Neural cell (in vitro differentiated cells): ENCODE measurements at regions not wholly inside any gene's neighbourhood (a gene's known extent, or its start where the extent isn't known, plus 50 kb on each side); places are given as distances from the start of the nearest gene placed in this dataset.

ENCODE experiments used
- H2AFZ ChIP-seq: fragments of 200-600, 300-800 bp; sonication (generic), shearing (Covaris generic); 2 replicates; pipeline ENCODE4 v1.6.0; 2014; ENCODE audit warnings: low read depth, mild to moderate bottlenecking, antibody characterized with exemption, low read length, moderate library complexity
- H3F3A ChIP-seq: fragments of 200-600 bp; shearing (Covaris generic); 2 replicates; pipeline ENCODE4 v1.6.1; 2016; ENCODE audit warnings: mild to moderate bottlenecking, moderate library complexity, mixed read lengths, antibody characterized with exemption, low read length; ENCODE audit not compliant: insufficient read depth, poor library complexity, severe bottlenecking
- H3K27ac ChIP-seq: fragments of 200-600, 300-800 bp; sonication (generic), shearing (Covaris generic); 2 replicates; pipeline ENCODE4 v1.5.1; 2014; ENCODE audit warnings: mild to moderate bottlenecking, low read length, moderate library complexity
- H3K27me3 ChIP-seq: fragments of 300-800, 200-600 bp; sonication (generic), shearing (Covaris generic); 2 replicates; pipeline ENCODE4 v1.6.0; 2014; ENCODE audit warnings: mild to moderate bottlenecking, low read depth, low read length, moderate library complexity; ENCODE audit not compliant: insufficient read depth
- H3K36me3 ChIP-seq: fragments of 300-800, 200-600 bp; sonication (generic), shearing (Covaris generic); 2 replicates; pipeline ENCODE4 v1.5.1; 2014; ENCODE audit warnings: mild to moderate bottlenecking, antibody characterized with exemption, low read length, moderate library complexity; ENCODE audit not compliant: insufficient read depth
- H3K4me2 ChIP-seq: fragments of 300-800, 200-600 bp; sonication (generic), shearing (Covaris generic); 2 replicates; pipeline ENCODE4 v1.6.0; 2014; ENCODE audit warnings: mild to moderate bottlenecking, low read length
- H3K4me3 ChIP-seq: fragments of 300-800, 200-600 bp; sonication (generic), shearing (Covaris generic); 2 replicates; pipeline ENCODE4 v1.5.1; 2014; ENCODE audit warnings: mild to moderate bottlenecking, low read length, moderate library complexity
- H3K79me2 ChIP-seq: fragments of 200-600 bp; shearing (Covaris generic); replicated peaks from 2 replicates; pipeline ENCODE4 v1.6.0; 2014; ENCODE audit warnings: mild to moderate bottlenecking, low read length, moderate library complexity; ENCODE audit not compliant: insufficient read depth
- H3K9ac ChIP-seq: fragments of 300-800, 200-600 bp; sonication (generic), shearing (Covaris generic); 2 replicates; pipeline ENCODE4 v1.6.1; 2016; ENCODE audit warnings: mild to moderate bottlenecking, low read length, mixed read lengths
- H3K9me2 ChIP-seq: fragments of 200-600 bp; shearing (Covaris generic); 2 replicates; pipeline ENCODE4 v1.6.1; 2016; ENCODE audit warnings: mild to moderate bottlenecking, low read length, mixed read lengths; ENCODE audit not compliant: insufficient read depth
- H3K9me3 ChIP-seq: fragments of 200-600, 300-800 bp; sonication (generic), shearing (Covaris generic); 2 replicates; pipeline ENCODE4 v1.6.1; 2016; ENCODE audit warnings: mild to moderate bottlenecking, mixed run types, low read length, moderate library complexity, mixed read lengths
- H4K20me1 ChIP-seq: fragments of 200-600 bp; shearing (Covaris generic); 2 replicates; pipeline ENCODE4 v1.6.1; 2016; ENCODE audit warnings: mild to moderate bottlenecking, mixed run types; ENCODE audit not compliant: insufficient read depth
- EP300 ChIP-seq: fragments of 450-650 bp; conservative IDR thresholded peaks from 2 replicates; pipeline ENCODE4 v1.6.1; 2014; ENCODE audit warnings: antibody characterized with exemption, mild to moderate bottlenecking, moderate library complexity; ENCODE audit not compliant: poor library complexity, severe bottlenecking
- EZH2 ChIP-seq: fragments of 200-600, 300-800 bp; shearing (Covaris generic), sonication (generic); IDR thresholded peaks from 2 replicates; pipeline ENCODE4 v1.6.1; 2014; ENCODE audit warnings: antibody characterized with exemption, low read length, borderline replicate concordance, mild to moderate bottlenecking; ENCODE audit not compliant: insufficient read depth, poor library complexity, severe bottlenecking
- MXI1 ChIP-seq: fragments of 450-650 bp; conservative IDR thresholded peaks from 2 replicates; pipeline ENCODE4 v1.6.1; 2014; ENCODE audit warnings: antibody characterized with exemption, mild to moderate bottlenecking; ENCODE audit not compliant: poor library complexity, severe bottlenecking
- POLR2AphosphoS5 ChIP-seq: IDR thresholded peaks from 2 replicates; pipeline ENCODE4 v1.6.1; 2012
- RAD21 ChIP-seq: fragments of 450-650 bp; conservative IDR thresholded peaks from 2 replicates; pipeline ENCODE4 v1.6.1; 2014; ENCODE audit warnings: antibody characterized with exemption, mild to moderate bottlenecking, moderate library complexity
- SMC3 ChIP-seq: fragments of 450-650 bp; conservative IDR thresholded peaks from 2 replicates; pipeline ENCODE4 v1.6.1; 2014; ENCODE audit warnings: antibody characterized with exemption, mild to moderate bottlenecking, moderate library complexity; ENCODE audit not compliant: poor library complexity
- TAF1 ChIP-seq: IDR thresholded peaks from 2 replicates; pipeline ENCODE4 v1.6.1; 2012; ENCODE audit warnings: low read depth
- TF ChIP-seq, protein P1 (sequence below): fragments of 450-650 bp; IDR thresholded peaks from 2 replicates; pipeline ENCODE4 v1.5.1; 2014; ENCODE audit warnings: antibody characterized with exemption, mild to moderate bottlenecking, moderate library complexity; ENCODE audit not compliant: poor library complexity, severe bottlenecking
- TF ChIP-seq, protein P2 (sequence below): IDR thresholded peaks from 2 replicates; pipeline ENCODE4 v1.6.1; 2012; ENCODE audit warnings: borderline replicate concordance

DNA sequence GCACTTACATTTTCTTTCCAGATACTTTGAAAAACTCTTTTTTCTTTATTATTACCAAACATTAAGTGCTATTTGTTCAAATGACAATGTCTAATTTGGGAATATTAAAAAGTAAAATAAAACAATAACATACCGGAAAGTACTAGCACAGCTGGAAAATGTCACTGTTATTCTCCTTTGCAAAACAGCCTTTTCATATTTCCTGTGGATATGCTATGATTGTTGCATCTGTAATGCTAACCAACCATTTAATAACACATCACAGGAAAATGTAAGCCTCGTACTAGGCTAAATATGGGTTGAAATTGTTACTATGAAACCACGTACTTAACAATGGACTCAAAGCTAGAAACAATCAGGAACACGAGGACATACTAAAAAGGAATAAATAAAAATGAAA is 298.1 kb downstream of the CBLN2 start:
- Histone ChIP-seq H3K9me2 (no peaks in the 10 kb centered on the region), H3K79me2 (no peaks in the 10 kb centered on the region), H3F3A (no peaks in the 10 kb centered on the region), H3K27me3 (no peaks in the 10 kb centered on the region), H3K9me3 (no peaks in the 10 kb centered on the region), H3K27ac (no peak overlapping the region), H2AFZ (no peak overlapping the region), H3K36me3 (no peaks in the 10 kb centered on the region), H4K20me1 (no peaks in the 10 kb centered on the region), H3K9ac (no peak overlapping the region), H3K4me3 (no peak overlapping the region), H3K4me2 (no peak overlapping the region)
- TF ChIP-seq, protein P1, sequence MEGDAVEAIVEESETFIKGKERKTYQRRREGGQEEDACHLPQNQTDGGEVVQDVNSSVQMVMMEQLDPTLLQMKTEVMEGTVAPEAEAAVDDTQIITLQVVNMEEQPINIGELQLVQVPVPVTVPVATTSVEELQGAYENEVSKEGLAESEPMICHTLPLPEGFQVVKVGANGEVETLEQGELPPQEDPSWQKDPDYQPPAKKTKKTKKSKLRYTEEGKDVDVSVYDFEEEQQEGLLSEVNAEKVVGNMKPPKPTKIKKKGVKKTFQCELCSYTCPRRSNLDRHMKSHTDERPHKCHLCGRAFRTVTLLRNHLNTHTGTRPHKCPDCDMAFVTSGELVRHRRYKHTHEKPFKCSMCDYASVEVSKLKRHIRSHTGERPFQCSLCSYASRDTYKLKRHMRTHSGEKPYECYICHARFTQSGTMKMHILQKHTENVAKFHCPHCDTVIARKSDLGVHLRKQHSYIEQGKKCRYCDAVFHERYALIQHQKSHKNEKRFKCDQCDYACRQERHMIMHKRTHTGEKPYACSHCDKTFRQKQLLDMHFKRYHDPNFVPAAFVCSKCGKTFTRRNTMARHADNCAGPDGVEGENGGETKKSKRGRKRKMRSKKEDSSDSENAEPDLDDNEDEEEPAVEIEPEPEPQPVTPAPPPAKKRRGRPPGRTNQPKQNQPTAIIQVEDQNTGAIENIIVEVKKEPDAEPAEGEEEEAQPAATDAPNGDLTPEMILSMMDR: no peak
- TF ChIP-seq, protein P2, sequence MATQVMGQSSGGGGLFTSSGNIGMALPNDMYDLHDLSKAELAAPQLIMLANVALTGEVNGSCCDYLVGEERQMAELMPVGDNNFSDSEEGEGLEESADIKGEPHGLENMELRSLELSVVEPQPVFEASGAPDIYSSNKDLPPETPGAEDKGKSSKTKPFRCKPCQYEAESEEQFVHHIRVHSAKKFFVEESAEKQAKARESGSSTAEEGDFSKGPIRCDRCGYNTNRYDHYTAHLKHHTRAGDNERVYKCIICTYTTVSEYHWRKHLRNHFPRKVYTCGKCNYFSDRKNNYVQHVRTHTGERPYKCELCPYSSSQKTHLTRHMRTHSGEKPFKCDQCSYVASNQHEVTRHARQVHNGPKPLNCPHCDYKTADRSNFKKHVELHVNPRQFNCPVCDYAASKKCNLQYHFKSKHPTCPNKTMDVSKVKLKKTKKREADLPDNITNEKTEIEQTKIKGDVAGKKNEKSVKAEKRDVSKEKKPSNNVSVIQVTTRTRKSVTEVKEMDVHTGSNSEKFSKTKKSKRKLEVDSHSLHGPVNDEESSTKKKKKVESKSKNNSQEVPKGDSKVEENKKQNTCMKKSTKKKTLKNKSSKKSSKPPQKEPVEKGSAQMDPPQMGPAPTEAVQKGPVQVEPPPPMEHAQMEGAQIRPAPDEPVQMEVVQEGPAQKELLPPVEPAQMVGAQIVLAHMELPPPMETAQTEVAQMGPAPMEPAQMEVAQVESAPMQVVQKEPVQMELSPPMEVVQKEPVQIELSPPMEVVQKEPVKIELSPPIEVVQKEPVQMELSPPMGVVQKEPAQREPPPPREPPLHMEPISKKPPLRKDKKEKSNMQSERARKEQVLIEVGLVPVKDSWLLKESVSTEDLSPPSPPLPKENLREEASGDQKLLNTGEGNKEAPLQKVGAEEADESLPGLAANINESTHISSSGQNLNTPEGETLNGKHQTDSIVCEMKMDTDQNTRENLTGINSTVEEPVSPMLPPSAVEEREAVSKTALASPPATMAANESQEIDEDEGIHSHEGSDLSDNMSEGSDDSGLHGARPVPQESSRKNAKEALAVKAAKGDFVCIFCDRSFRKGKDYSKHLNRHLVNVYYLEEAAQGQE: no peak
- TF ChIP-seq RAD21 (no peak), POLR2AphosphoS5 (no peak), EP300 (no peak), EZH2 (no peak), TAF1 (no peak), SMC3 (no peak), MXI1 (no peak)

DNA sequence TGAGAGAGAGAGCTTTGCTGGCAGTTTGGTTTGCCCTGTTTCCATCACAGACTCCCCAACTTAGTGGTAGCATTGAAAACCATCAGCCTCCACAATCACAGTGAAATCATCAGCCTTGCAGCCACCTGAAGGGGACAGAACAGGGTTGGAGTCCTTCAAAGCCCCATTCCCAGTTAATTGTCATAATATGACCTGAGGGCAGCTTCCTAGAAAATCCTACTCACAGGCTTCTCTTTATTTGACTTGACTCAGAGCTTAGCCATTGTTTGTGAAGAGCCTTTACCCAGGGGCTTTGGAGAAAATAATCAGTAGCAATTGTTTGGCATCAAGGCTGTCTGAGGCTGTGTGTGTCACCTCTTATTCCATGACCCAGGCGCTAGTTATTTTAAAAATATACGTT is 308.7 kb downstream of the CBLN2 start:
- no peaks in the 10 kb centered on the region for H3F3A ChIP-seq
- no peak overlapping the region for H3K9ac ChIP-seq
- no peaks in the 10 kb centered on the region for H3K9me2 ChIP-seq
- no peak overlapping the region for H3K27ac ChIP-seq
- no peaks in the 10 kb centered on the region for H3K9me3 ChIP-seq
- no peaks in the 10 kb centered on the region for H3K36me3 ChIP-seq
- TF ChIP-seq SMC3 (no peak), TAF1 (no peak), EP300 (no peak), POLR2AphosphoS5 (no peak), MXI1 (no peak)
- TF ChIP-seq, protein P2: no peak
- no peaks in the 10 kb centered on the region for H3K27me3 ChIP-seq
- no peaks in the 10 kb centered on the region for H4K20me1 ChIP-seq
- no peak overlapping the region for H3K4me2 ChIP-seq
- no peak overlapping the region for H2AFZ ChIP-seq
- H3K4me3 ChIP-seq: no peak overlapping the region
- H3K79me2 ChIP-seq: no peaks in the 10 kb centered on the region
